ENCODE measurements at regions not wholly inside any gene's neighbourhood (a gene's known extent, or its start where the extent isn't known, plus 50 kb on each side); places are given as distances from the start of the nearest gene placed in this dataset.

DNA sequence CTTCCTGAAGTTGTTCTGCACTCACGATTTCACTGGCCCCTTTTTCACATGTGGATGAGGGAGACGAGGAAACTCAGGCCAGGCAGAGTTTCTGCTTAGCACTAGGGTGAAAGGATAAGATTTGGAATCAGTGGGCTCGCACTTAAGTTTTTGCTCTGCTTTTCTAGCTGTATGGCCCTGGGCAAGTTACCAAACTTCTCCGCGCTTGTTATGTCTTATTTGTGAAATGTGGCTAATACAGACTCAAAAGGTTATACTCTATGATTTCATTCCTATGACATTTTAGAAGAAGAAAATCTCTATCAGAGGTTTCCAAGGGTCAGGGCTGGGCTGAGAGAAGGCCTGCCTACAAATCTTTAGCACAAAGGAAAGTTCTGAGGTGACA, 191.9 kb upstream of the LRIG1 start:
- TF ChIP-seq, protein P1, sequence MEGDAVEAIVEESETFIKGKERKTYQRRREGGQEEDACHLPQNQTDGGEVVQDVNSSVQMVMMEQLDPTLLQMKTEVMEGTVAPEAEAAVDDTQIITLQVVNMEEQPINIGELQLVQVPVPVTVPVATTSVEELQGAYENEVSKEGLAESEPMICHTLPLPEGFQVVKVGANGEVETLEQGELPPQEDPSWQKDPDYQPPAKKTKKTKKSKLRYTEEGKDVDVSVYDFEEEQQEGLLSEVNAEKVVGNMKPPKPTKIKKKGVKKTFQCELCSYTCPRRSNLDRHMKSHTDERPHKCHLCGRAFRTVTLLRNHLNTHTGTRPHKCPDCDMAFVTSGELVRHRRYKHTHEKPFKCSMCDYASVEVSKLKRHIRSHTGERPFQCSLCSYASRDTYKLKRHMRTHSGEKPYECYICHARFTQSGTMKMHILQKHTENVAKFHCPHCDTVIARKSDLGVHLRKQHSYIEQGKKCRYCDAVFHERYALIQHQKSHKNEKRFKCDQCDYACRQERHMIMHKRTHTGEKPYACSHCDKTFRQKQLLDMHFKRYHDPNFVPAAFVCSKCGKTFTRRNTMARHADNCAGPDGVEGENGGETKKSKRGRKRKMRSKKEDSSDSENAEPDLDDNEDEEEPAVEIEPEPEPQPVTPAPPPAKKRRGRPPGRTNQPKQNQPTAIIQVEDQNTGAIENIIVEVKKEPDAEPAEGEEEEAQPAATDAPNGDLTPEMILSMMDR (IDR thresholded peaks at IDR 0.05): no peak
- TF ChIP-seq EZH2 (IDR thresholded peaks at IDR 0.05; ENCODE audit: borderline replicate concordance, insufficient read depth, low read depth, low read length, poor library complexity, severe bottlenecking): no peak

Measured in B cell (primary cell).